ENCODE measurements at regions not wholly inside any gene's neighbourhood (a gene's known extent, or its start where the extent isn't known, plus 50 kb on each side); places are given as distances from the start of the nearest gene placed in this dataset.

DNA sequence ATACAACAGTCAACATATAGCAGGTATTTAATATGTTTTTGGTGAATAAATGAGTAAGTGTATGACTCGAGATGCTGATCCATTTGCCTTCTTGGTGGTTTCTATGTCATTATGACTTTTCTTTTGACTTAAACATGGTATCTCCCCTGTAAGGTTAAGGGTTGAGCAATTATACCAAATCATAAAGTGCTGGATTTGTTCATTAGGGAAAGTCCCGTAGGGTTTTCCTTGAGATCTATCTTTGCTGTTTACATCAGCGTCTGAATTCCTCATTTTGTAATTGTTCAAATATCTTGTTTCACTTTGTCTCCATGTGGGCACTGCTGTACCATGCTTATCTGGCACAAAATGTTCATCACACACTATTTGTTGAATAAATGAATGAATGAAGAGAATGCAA is 562.6 kb downstream of the EDEM1 start:
- no peaks in the 10 kb centered on the region for H3K9me3 Mint-ChIP-seq
- no peak for DNase-seq
- no peaks in the 10 kb centered on the region for H3K36me3 Mint-ChIP-seq (ENCODE audit: low read depth)
- ATAC-seq: no peak
- H3K4me3 Mint-ChIP-seq: no peak overlapping the region
- ChIA-PET CTCF (no interaction called here), POLR2A (no interaction called here)
- no peak overlapping the region for H3K27ac Mint-ChIP-seq
- intact Hi-C loops (cut with micrococcal nuclease): no loop called here
- TF ChIP-seq, protein P1, sequence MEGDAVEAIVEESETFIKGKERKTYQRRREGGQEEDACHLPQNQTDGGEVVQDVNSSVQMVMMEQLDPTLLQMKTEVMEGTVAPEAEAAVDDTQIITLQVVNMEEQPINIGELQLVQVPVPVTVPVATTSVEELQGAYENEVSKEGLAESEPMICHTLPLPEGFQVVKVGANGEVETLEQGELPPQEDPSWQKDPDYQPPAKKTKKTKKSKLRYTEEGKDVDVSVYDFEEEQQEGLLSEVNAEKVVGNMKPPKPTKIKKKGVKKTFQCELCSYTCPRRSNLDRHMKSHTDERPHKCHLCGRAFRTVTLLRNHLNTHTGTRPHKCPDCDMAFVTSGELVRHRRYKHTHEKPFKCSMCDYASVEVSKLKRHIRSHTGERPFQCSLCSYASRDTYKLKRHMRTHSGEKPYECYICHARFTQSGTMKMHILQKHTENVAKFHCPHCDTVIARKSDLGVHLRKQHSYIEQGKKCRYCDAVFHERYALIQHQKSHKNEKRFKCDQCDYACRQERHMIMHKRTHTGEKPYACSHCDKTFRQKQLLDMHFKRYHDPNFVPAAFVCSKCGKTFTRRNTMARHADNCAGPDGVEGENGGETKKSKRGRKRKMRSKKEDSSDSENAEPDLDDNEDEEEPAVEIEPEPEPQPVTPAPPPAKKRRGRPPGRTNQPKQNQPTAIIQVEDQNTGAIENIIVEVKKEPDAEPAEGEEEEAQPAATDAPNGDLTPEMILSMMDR (IDR thresholded peaks at IDR 0.05): no peak
- no peaks in the 10 kb centered on the region for H3K4me1 Mint-ChIP-seq (ENCODE audit: low read depth)
- H3K27me3 Mint-ChIP-seq: no peaks in the 10 kb centered on the region

DNA sequence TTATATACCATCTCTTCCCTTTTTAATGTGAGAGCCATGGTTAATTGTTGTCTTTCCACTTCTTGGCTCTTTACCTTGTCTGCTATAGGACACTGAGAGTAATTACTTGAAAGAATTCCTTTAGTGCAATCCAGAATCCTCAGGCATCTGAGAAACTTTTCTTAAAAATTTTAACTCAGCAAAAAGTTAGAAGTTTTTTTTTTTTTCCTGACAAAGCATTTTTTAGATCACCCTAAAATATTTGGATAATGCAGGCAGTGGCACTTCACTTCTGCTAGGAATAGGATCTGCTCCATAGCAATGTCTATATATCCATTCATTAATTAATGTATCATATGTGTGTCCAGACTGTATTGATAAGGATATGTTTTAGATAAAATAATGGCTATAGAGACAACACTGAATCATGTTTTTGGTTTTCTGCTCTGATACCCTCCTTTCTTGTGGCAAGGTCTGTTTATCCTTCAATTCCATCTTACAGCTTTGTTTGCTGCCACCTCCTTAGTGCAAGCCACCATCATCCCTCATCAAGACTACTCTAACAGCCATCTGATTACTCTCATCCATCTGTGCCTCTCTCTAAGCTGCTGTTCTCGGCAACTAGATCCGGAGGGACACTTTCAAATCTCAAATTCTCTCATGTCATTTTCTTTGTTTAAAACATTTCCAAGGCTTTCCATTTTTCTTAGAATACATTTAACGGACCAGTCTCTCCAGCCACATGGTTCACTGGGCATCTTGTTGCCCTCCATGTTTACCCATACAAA is 563.5 kb downstream of the EDEM1 start:
- no peaks in the 10 kb centered on the region for H3K27me3 Mint-ChIP-seq
- no peaks in the 10 kb centered on the region for H3K36me3 Mint-ChIP-seq (ENCODE audit: low read depth)
- no peak for ATAC-seq
- intact Hi-C loops (cut with micrococcal nuclease): no loop called here
- no peak overlapping the region for H3K27ac Mint-ChIP-seq
- no peak overlapping the region for H3K4me3 Mint-ChIP-seq
- H3K4me1 Mint-ChIP-seq (ENCODE audit: low read depth): no peaks in the 10 kb centered on the region
- ChIA-PET CTCF (no interaction called here), POLR2A (no interaction called here)
- H3K9me3 Mint-ChIP-seq: no peaks in the 10 kb centered on the region
- no peak for DNase-seq
- TF ChIP-seq, protein P1 (IDR thresholded peaks at IDR 0.05): no peak

GRCh38 chr3:5754602-5755001 is 567.1 kb downstream of the EDEM1 start:
- CTCF ChIA-PET: interaction anchor here (1.0 kb wide), 1 partner anchor 9 kb away, joined by 3 read pairs; no protein-coding TSS in a partner anchor
- H3K4me3 Mint-ChIP-seq: no peak overlapping the region
- no peaks in the 10 kb centered on the region for H3K9me3 Mint-ChIP-seq
- TF ChIP-seq, protein P1 (IDR thresholded peaks at IDR 0.05): no peak
- ATAC-seq (no peak), DNase-seq (no peak)
- POLR2A ChIA-PET: interaction anchor here (0.7 kb wide), 1 partner anchor 475 kb away, joined by 5 read pairs; no protein-coding TSS in a partner anchor
- H3K27ac Mint-ChIP-seq: no peak overlapping the region
- intact Hi-C loops (cut with micrococcal nuclease): no loop called here
- H3K27me3 Mint-ChIP-seq: no peaks in the 10 kb centered on the region
- no peaks in the 10 kb centered on the region for H3K36me3 Mint-ChIP-seq (ENCODE audit: low read depth)
- no peaks in the 10 kb centered on the region for H3K4me1 Mint-ChIP-seq (ENCODE audit: low read depth)

GRCh38 chr3:5756443-5756842 is 568.9 kb downstream of the EDEM1 start:
- Mint-ChIP-seq H3K36me3 (ENCODE audit: low read depth) (no peaks in the 10 kb centered on the region), H3K27me3 (no peaks in the 10 kb centered on the region), H3K4me3 (no peak overlapping the region), H3K9me3 (no peaks in the 10 kb centered on the region), H3K27ac (no peak overlapping the region), H3K4me1 (ENCODE audit: low read depth) (no peaks in the 10 kb centered on the region)
- ATAC-seq (no peak), DNase-seq (no peak)
- intact Hi-C loops (cut with micrococcal nuclease): no loop called here
- TF ChIP-seq, protein P1 (IDR thresholded peaks at IDR 0.05): no peak
- CTCF ChIA-PET: no interaction called here
- POLR2A ChIA-PET: interaction anchor here (1.0 kb wide), 1 partner anchor 11 kb away, joined by 3 read pairs; no protein-coding TSS in a partner anchor

GRCh38 chr3:5757213-5757804 is 569.8 kb downstream of the EDEM1 start:
- ChIA-PET POLR2A (interaction anchor here (0.6 to 1.0 kb wide), 2 partner anchors 10 to 81 kb away, joined by 3 read pairs; no protein-coding TSS in a partner anchor), CTCF (no interaction called here)
- H3K9me3 Mint-ChIP-seq: no peaks in the 10 kb centered on the region
- TF ChIP-seq, protein P1 (IDR thresholded peaks at IDR 0.05): no peak
- no peak for ATAC-seq
- no peak overlapping the region for H3K4me3 Mint-ChIP-seq
- DNase-seq: no peak
- no peaks in the 10 kb centered on the region for H3K36me3 Mint-ChIP-seq (ENCODE audit: low read depth)
- H3K27ac Mint-ChIP-seq: no peak overlapping the region
- no peaks in the 10 kb centered on the region for H3K27me3 Mint-ChIP-seq
- intact Hi-C loops (cut with micrococcal nuclease): no loop called here
- H3K4me1 Mint-ChIP-seq (ENCODE audit: low read depth): no peaks in the 10 kb centered on the region
